Islet of Langerhans (tissue), 1 donor: ENCODE measurements at regions not wholly inside any gene's neighbourhood (a gene's known extent, or its start where the extent isn't known, plus 50 kb on each side); places are given as distances from the start of the nearest gene placed in this dataset.

Experiments used
- FAIRE-seq: peaks from one replicate; lab custom pipeline; 2011; peaks lifted over from hg19 to GRCh38; lab: Jason Lieb, UNC

GRCh38 chr16:64539811-64540371 lies 582.0 kb downstream of the CDH11 start:
- FAIRE-seq: no peak

GRCh38 chr16:64534180-64534780 lies 587.6 kb downstream of the CDH11 start:
- FAIRE-seq: no peak

- FAIRE-seq: no peak
These were observed 589.2 kb downstream of the CDH11 start for GRCh38 chr16:64532691-64533090.

- no peak for FAIRE-seq
These were observed 589.7 kb downstream of the CDH11 start for GRCh38 chr16:64532117-64532516.

GRCh38 chr16:64531401-64531800 lies 590.5 kb downstream of the CDH11 start:
- FAIRE-seq: no peak

GRCh38 chr16:64522548-64522947 lies 599.3 kb downstream of the CDH11 start:
- FAIRE-seq: no peak

GRCh38 chr16:64513871-64514270 lies 608.0 kb downstream of the CDH11 start:
- FAIRE-seq: no peak

- FAIRE-seq: no peak
These were observed 614.4 kb downstream of the CDH11 start for GRCh38 chr16:64507240-64508024.

- no peak for FAIRE-seq
These were observed 622.7 kb downstream of the CDH11 start for GRCh38 chr16:64499211-64499610.

GRCh38 chr16:64498363-64498762 lies 623.5 kb downstream of the CDH11 start:
- no peak for FAIRE-seq

- no peak for FAIRE-seq
These were observed 628.2 kb downstream of the CDH11 start for GRCh38 chr16:64493709-64494108.

GRCh38 chr16:64489449-64489848 lies 632.4 kb downstream of the CDH11 start:
- no peak for FAIRE-seq

GRCh38 chr16:64486561-64486960 lies 635.3 kb downstream of the CDH11 start:
- FAIRE-seq: no peak

- no peak for FAIRE-seq
These were observed 640.4 kb downstream of the CDH11 start for GRCh38 chr16:64481497-64481896.

GRCh38 chr16:64478252-64478906 lies 643.5 kb downstream of the CDH11 start:
- no peak for FAIRE-seq

- no peak for FAIRE-seq
These were observed 646.1 kb downstream of the CDH11 start for GRCh38 chr16:64475627-64476351.

GRCh38 chr16:64470916-64471315 lies 650.9 kb downstream of the CDH11 start:
- FAIRE-seq: no peak

- no peak for FAIRE-seq
These were observed 651.8 kb downstream of the CDH11 start for GRCh38 chr16:64469906-64470702.

- no peak for FAIRE-seq
These were observed 652.5 kb downstream of the CDH11 start for GRCh38 chr16:64469351-64469750.

- FAIRE-seq: no peak
These were observed 653.3 kb downstream of the CDH11 start for GRCh38 chr16:64468515-64469090.

- no peak for FAIRE-seq
These were observed 662.0 kb downstream of the CDH11 start for GRCh38 chr16:64459821-64460220.
